ENCODE measurements at regions not wholly inside any gene's neighbourhood (a gene's known extent, or its start where the extent isn't known, plus 50 kb on each side); places are given as distances from the start of the nearest gene placed in this dataset.

GRCh38 chr2:76572981-76573380, 862.3 kb upstream of the GCFC2 start:
- TF ChIP-seq POLR2AphosphoS5 (IDR thresholded peaks at IDR 0.05; ENCODE audit: low read depth, low read length): no peak
- no peak for TF ChIP-seq SP1 (IDR thresholded peaks at IDR 0.05; ENCODE audit: low read depth)
- no peak for TF ChIP-seq ZNF274 (IDR thresholded peaks at IDR 0.05; ENCODE audit: low read depth, low read length)
- no peak for TF ChIP-seq SIN3A (IDR thresholded peaks at IDR 0.05; ENCODE audit: low read depth)
- no peak for TF ChIP-seq ELF1 (IDR thresholded peaks at IDR 0.05; ENCODE audit: borderline replicate concordance, low read depth)
- TF ChIP-seq EZH2phosphoT487 (IDR thresholded peaks at IDR 0.05; ENCODE audit: borderline replicate concordance): no peak
- TF ChIP-seq CBX3 (IDR thresholded peaks at IDR 0.05; ENCODE audit: low read depth): no peak
- TF ChIP-seq, protein P1, sequence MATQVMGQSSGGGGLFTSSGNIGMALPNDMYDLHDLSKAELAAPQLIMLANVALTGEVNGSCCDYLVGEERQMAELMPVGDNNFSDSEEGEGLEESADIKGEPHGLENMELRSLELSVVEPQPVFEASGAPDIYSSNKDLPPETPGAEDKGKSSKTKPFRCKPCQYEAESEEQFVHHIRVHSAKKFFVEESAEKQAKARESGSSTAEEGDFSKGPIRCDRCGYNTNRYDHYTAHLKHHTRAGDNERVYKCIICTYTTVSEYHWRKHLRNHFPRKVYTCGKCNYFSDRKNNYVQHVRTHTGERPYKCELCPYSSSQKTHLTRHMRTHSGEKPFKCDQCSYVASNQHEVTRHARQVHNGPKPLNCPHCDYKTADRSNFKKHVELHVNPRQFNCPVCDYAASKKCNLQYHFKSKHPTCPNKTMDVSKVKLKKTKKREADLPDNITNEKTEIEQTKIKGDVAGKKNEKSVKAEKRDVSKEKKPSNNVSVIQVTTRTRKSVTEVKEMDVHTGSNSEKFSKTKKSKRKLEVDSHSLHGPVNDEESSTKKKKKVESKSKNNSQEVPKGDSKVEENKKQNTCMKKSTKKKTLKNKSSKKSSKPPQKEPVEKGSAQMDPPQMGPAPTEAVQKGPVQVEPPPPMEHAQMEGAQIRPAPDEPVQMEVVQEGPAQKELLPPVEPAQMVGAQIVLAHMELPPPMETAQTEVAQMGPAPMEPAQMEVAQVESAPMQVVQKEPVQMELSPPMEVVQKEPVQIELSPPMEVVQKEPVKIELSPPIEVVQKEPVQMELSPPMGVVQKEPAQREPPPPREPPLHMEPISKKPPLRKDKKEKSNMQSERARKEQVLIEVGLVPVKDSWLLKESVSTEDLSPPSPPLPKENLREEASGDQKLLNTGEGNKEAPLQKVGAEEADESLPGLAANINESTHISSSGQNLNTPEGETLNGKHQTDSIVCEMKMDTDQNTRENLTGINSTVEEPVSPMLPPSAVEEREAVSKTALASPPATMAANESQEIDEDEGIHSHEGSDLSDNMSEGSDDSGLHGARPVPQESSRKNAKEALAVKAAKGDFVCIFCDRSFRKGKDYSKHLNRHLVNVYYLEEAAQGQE (IDR thresholded peaks at IDR 0.05; ENCODE audit: low read depth): no peak
- TF ChIP-seq EGR1 (IDR thresholded peaks at IDR 0.05; ENCODE audit: low read depth): no peak
- TF ChIP-seq CEBPB (IDR thresholded peaks at IDR 0.05; ENCODE audit: low read depth): no peak
- no peak for TF ChIP-seq JUND (IDR thresholded peaks at IDR 0.05)
- TF ChIP-seq, protein P2, sequence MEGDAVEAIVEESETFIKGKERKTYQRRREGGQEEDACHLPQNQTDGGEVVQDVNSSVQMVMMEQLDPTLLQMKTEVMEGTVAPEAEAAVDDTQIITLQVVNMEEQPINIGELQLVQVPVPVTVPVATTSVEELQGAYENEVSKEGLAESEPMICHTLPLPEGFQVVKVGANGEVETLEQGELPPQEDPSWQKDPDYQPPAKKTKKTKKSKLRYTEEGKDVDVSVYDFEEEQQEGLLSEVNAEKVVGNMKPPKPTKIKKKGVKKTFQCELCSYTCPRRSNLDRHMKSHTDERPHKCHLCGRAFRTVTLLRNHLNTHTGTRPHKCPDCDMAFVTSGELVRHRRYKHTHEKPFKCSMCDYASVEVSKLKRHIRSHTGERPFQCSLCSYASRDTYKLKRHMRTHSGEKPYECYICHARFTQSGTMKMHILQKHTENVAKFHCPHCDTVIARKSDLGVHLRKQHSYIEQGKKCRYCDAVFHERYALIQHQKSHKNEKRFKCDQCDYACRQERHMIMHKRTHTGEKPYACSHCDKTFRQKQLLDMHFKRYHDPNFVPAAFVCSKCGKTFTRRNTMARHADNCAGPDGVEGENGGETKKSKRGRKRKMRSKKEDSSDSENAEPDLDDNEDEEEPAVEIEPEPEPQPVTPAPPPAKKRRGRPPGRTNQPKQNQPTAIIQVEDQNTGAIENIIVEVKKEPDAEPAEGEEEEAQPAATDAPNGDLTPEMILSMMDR (IDR thresholded peaks at IDR 0.05 in 2 of 3, conservative IDR thresholded peaks at IDR 0.05 in 1 of 3; ENCODE audit: borderline replicate concordance in 1 of 3, insufficient read depth in 1 of 3, low read depth in 2 of 3, low read length in 2 of 3): no peak
- TF ChIP-seq POLR2A (IDR thresholded peaks at IDR 0.05; ENCODE audit: borderline replicate concordance, extremely low read depth, insufficient read depth, insufficient read length): no peak
- no peak for TF ChIP-seq ATF3 (IDR thresholded peaks at IDR 0.05)
- TF ChIP-seq RAD21 (IDR thresholded peaks at IDR 0.05; ENCODE audit: low read depth): no peak
- TF ChIP-seq EZH2 (IDR thresholded peaks at IDR 0.05): no peak
- no peak for TF ChIP-seq ZFX (IDR thresholded peaks at IDR 0.05)
- no peak for TF ChIP-seq FOSL1 (IDR thresholded peaks at IDR 0.05; ENCODE audit: low read depth)
- Histone ChIP-seq H3K4me1 (ENCODE audit: control insufficient read depth in 1 of 2, insufficient read depth in 2 of 2, low read length in 2 of 2) (no peaks in the 10 kb centered on the region), H3K4me2 (ENCODE audit: low read length) (no peak overlapping the region), H2AFZ (ENCODE audit: low read depth, low read length, poor library complexity, severe bottlenecking) (no peak overlapping the region), H3K79me2 (ENCODE audit: insufficient read depth, low read length) (no peaks in the 10 kb centered on the region), H3K4me3 (replicated peaks in 1 of 2; ENCODE audit: low read depth in 1 of 2, low read length in 2 of 2) (no peak overlapping the region), H3K9ac (ENCODE audit: low read length) (no peak overlapping the region), H3K27ac (ENCODE audit: low read depth, low read length) (no peak overlapping the region), H3K9me2 (ENCODE audit: insufficient read depth) (no peaks in the 10 kb centered on the region), H3K27me3 (ENCODE audit: insufficient read depth, low read length) (no peaks in the 10 kb centered on the region), H4K20me1 (ENCODE audit: insufficient read depth) (no peaks in the 10 kb centered on the region), H3K9me3 (ENCODE audit: control insufficient read depth in 1 of 2, insufficient read depth in 1 of 2, low read depth in 1 of 2, low read length in 2 of 2) (peaks cover 0 to 27% of the 10 kb centered on the region in 2 experiments; a peak in 3 of 4 replicates), H3K36me3 (ENCODE audit: control insufficient read depth in 1 of 2, insufficient read depth in 2 of 2, low read length in 2 of 2) (no peaks in the 10 kb centered on the region)
- intact Hi-C loops (cut with micrococcal nuclease): no loop called here
- DNase-seq (ENCODE audit: low read depth, low spot score): no peak
- no peak for ATAC-seq
- ChIA-PET POLR2A (no interaction called here), CTCF (no interaction called here), RAD21 (ENCODE audit: low non-redundant PET in 1 of 2, low total read pairs in 2 of 2, uncharacterized antibody in 2 of 2, unreplicated experiment in 2 of 2) (no interaction called here)
- no TSS peak for BruUV-seq (replicated peaks)
